Coronary artery (tissue), 2 donors: ENCODE measurements at regions not wholly inside any gene's neighbourhood (a gene's known extent, or its start where the extent isn't known, plus 50 kb on each side); places are given as distances from the start of the nearest gene placed in this dataset.

Source experiments
- DNase-seq: peaks from one replicate; pipeline ENCODE4 v3.0.0-alpha.2; 2017; ENCODE audit warnings: low spot score
- H3K27ac ChIP-seq, 2 donors: fragments of 200-600 bp; sonication (generic); one replicate each; pipeline ENCODE4 v1.5.1; 2016 to 2019
- H3K4me3 ChIP-seq: fragments of 200-600 bp; sonication (generic); 2 replicates; pipeline ENCODE4 v1.5.1; 2016; ENCODE audit warnings: mild to moderate bottlenecking, moderate library complexity
- CTCF ChIP-seq: fragments of 200-600 bp; sonication (generic); IDR thresholded peaks from one replicate; pipeline ENCODE4 v1.5.1; 2019; ENCODE audit warnings: antibody characterized with exemption

- no peak for DNase-seq
- TF ChIP-seq CTCF: no peak
- H3K27ac ChIP-seq: no peak overlapping the region
- H3K4me3 ChIP-seq: no peak overlapping the region
Measured at GRCh38 chr10:117464176-117464575, 78.4 kb upstream of the EMX2 start.

- H3K27ac ChIP-seq: no peak overlapping the region
- TF ChIP-seq CTCF: no peak
- H3K4me3 ChIP-seq: no peak overlapping the region
- no peak for DNase-seq
Measured at GRCh38 chr10:117463545-117463920, 79.0 kb upstream of the EMX2 start.

- Histone ChIP-seq H3K4me3 (no peak overlapping the region), H3K27ac (no peak overlapping the region)
- no peak for DNase-seq
- TF ChIP-seq CTCF: no peak
Measured at GRCh38 chr10:117462816-117463544, 79.6 kb upstream of the EMX2 start.

- H3K4me3 ChIP-seq: no peak overlapping the region
- TF ChIP-seq CTCF: no peak
- H3K27ac ChIP-seq: peak overlapping the region in 1 of 2 donors; percentile 45
- no peak for DNase-seq
Measured at GRCh38 chr10:117462424-117462792, 80.1 kb upstream of the EMX2 start.

GRCh38 chr10:117461766-117462423 lies 80.7 kb upstream of the EMX2 start:
- no peak for TF ChIP-seq CTCF
- DNase-seq: no peak
- H3K4me3 ChIP-seq: no peak overlapping the region
- peak overlapping the region in 1 of 2 donors; percentile 45 for H3K27ac ChIP-seq

- DNase-seq: no peak
- TF ChIP-seq CTCF: no peak
- Histone ChIP-seq H3K4me3 (no peak overlapping the region), H3K27ac (peak overlapping the region in 1 of 2 donors; percentile 45)
Measured at GRCh38 chr10:117460846-117461765, 81.4 kb upstream of the EMX2 start.
